ENCODE measurements at regions not wholly inside any gene's neighbourhood (a gene's known extent, or its start where the extent isn't known, plus 50 kb on each side); places are given as distances from the start of the nearest gene placed in this dataset.

GRCh38 chr18:2336690-2337392 is 234.5 kb downstream of the METTL4 start:
- DNase-seq = no peak

DNA sequence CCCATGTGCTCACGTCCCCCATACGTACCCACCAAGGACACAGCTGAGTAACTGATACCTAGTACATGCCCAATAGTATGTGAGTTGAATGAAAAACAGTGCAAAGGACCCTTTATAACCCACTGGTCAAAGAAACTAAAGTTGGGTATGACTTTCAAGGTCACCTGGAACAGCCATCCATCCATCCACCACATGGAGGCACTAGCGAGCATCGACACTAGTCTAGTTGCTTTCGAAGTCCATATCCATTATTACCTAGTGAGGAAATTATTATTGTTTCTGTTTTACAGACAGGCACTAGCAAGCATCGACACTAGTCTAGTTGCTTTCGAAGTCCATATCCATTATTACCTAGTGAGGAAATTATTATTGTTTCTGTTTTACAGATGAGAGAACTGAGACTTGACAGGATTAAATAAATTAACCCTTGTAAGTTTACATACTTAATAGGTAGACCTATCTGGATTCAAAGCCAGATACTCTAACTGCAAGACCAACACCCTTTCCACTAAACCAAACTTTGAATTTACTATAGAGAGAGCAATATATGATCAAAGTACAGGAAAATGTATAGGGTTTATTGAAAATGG is 233.7 kb downstream of the METTL4 start:
- peak; percentile 61 to 67 for DNase-seq

DNA sequence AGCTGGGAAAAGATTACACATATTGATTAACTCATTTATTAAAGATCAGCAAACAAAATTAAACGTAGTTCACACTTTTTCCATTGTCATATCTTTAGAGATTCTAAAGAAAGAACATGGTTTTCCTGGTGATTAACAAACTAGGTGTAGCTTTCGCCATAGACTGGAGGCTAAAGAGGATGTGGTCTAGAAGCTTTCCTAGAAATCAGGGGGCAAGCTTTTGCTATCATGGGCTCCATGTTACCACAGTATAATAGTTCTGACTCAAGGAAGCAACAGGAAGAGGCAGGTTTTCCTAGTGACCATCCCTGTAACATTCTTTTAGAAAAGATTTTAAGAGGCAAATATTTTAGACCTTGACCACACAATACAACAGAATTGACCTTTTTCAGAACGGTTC is 232.7 kb downstream of the METTL4 start:
- no peak for DNase-seq

DNA sequence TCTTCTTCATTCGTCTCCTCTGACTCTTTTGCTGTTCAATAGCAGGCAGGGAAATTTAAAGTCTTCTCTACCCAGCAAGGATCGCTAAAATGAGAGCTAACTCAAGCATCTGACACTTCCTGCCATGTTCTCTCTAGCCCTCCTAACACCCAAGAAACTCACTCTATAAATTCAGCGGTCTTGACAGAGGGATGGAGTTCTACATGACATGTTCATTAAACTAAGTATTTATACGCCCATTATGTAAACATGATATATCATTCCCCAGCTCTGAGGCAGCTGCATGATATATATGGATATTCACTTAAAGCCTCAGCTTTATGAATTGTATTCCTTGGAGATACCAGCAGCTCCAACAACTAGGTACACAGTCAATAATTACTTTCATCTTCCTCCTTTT is 231.0 kb downstream of the METTL4 start:
- no peak for DNase-seq

DNA sequence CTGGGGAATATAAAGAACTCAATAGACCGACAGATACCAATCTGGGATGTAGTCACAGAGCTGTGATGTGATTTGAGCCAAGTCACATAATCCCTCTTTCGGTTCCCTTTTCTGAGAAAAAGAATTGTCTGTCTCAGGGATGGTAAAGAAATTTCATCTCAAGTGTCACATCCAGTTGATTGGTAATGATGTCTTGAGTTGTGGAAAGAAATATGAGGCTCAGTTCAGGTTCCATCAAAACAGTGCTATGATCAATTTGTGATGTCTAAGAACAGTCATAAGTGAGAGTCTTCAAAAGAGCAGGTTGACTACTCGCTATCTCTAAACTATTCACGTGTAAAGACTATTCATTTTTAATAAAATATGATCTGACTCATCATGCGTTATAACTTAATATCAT is 223.3 kb downstream of the METTL4 start:
- DNase-seq = no peak

GRCh38 chr18:2351126-2351850 is 220.0 kb downstream of the METTL4 start:
- DNase-seq = no peak

DNA sequence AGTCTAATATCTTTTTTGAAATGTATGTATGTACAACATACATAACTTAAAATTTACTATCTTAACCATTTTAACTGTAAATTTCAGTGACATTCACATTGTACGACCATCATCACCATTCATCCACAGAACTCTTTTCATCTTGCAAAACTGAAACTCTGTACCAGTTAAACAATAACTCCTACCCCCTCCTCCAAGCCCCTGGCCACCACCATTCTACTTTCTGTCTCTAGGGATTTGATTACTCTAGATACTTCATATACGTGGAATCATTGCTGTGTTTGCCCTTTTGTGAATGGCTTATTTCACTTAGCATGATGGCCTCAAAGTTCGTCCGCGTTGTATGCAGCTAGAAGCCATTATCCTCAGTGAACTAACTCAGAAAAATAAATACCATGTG is 217.0 kb downstream of the METTL4 start:
- no peak for DNase-seq

GRCh38 chr18:2356906-2357305 is 214.4 kb downstream of the METTL4 start:
- no peak for DNase-seq

DNA sequence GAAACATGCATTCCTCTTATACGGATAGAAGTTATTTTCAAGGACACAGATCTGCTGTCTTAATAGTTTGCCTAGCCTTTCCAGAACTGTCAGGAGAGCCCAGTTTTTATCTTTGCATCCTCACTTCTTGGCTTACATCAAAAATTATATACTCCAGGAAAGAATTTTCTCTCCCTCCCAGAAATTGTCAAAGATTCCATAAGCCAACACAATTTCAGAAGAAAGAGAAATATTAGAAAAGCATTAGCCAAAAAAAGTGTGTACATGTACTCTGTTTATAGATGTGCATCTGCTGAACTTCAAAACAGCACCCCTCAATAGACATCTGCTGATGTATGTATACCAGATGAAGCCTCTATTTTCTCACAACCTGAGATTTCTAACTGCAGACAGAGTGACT is 210.4 kb downstream of the METTL4 start:
- no peak for DNase-seq

- DNase-seq = no peak
Observed at GRCh38 chr18:2368102-2368501, 203.2 kb downstream of the METTL4 start.

GRCh38 chr18:2376707-2377106 is 194.6 kb downstream of the METTL4 start:
- DNase-seq = no peak

DNA sequence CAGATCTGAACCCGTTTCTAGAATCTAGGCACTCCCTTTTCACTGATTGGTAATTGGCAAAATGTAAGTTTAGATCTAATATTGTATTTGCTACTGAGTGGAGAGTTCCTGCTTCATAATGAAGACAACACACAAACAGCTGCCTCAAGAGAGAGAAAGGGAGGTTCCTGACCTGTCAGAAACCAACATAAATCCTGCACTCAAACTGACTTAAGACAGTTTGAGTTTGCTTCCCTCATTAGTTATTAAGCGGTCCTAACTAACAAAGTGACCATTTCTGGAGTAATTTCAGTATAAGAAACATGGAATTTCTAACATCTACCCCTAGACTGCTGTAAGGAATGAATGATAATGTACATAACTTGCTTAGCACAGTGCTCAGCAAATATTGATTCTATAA is 191.2 kb downstream of the METTL4 start:
- DNase-seq = no peak

GRCh38 chr18:2381539-2381938 is 189.8 kb downstream of the METTL4 start:
- DNase-seq = no peak

- no peak for DNase-seq
Observed at GRCh38 chr18:2387588-2387987, 183.7 kb downstream of the METTL4 start.

GRCh38 chr18:2390158-2390557 is 181.1 kb downstream of the METTL4 start:
- DNase-seq = no peak

GRCh38 chr18:2391470-2391869 is 179.8 kb downstream of the METTL4 start:
- no peak for DNase-seq

- DNase-seq = no peak
Observed at GRCh38 chr18:2392446-2392845, 178.9 kb downstream of the METTL4 start.

- DNase-seq = no peak
Observed at GRCh38 chr18:2394684-2395083, 176.6 kb downstream of the METTL4 start.

GRCh38 chr18:2395427-2396161 is 175.7 kb downstream of the METTL4 start:
- DNase-seq = no peak

GRCh38 chr18:2396162-2396505 is 175.2 kb downstream of the METTL4 start:
- DNase-seq = no peak

DNA sequence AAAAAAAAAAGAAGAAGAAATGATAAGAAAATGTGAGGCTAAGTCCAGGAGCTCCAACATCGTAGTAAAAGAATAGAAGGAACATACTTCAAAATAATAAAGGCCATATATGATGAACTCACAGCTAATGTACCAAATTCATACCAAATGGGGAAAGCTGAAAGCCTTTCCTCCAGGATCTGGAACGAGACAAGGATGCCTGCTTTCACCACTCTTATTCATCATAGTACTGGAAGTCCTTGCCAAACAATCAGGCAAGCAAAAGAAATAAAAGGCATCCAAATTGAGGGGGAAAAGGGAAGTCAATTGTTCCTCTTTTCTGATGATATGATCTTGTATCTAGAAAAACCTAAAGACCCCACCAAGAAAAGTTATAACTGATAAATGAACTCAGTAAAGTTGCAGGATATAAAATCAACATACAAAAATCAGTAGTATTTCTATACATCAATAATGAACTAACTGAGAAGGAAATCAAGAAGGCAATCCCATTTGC is 170.6 kb downstream of the METTL4 start:
- no peak for DNase-seq

DNA sequence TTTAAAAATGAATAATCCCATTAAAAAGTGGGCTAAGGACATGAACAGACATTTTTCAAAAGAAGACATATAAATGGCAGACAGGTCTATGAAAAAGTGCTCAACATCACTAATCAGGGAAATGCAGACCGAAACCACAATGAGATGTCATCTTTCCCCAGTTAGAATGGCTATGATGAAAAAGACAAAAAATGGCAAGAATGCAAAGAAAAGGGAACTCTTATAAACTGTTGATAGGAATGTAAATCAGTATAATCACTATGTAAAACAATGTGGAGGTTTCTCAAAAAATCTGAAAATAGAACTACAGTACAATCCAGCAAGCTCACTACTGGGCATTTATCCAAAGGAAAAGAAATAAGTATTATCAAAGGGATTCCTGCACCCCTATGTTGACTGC is 169.2 kb downstream of the METTL4 start:
- DNase-seq = no peak

DNA sequence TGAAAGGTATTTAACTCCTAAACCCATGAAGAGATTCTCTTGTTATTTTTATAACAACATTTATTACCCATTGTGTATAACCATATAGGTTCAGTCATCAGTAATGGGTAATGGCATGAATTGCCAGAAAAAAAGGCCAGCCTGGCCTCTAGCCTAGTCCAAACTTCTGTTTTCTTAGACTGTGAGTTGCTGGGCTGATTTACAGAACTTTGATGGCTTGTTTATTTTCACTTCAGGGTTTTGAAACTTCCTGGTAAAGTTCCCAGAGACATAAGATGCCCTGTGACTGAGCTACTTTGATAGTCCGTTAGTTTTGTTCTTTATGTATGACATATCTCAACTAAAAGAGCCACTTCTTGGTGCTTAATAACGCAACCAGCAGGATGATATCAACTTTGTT is 164.8 kb downstream of the METTL4 start:
- no peak for DNase-seq

DNA sequence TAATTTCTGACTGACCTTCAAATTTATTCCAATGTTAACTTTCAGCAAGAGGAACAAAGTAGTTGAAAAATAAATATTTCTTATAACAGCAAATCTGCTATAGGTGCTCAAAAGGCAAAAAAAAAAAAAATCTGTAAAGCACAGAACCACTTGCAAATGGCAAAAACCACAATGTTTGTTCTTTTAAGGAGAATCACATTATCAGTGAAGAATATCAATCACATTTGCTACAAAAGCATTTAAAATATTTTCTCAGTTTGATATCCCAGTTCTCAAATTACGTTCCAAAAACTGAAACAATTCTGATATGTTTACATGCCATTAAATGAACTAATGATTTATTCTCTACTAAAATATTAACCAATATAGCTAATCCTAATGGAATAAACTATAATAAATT is 163.3 kb downstream of the METTL4 start:
- DNase-seq = no peak
